GM23248 (cell line): ENCODE measurements at regions not wholly inside any gene's neighbourhood (a gene's known extent, or its start where the extent isn't known, plus 50 kb on each side); places are given as distances from the start of the nearest gene placed in this dataset.

Experiments used
- EZH2 ChIP-seq: fragments of 200-600 bp; sonication (generic); IDR thresholded peaks from 2 replicates; pipeline ENCODE4 v1.6.1; 2018; ENCODE audit warnings: antibody characterized with exemption, mild to moderate bottlenecking; ENCODE audit not compliant: insufficient read depth, poor library complexity, severe bottlenecking
- EZH2phosphoT487 ChIP-seq: fragments of 200-600 bp; sonication (generic); IDR thresholded peaks from 2 replicates; pipeline ENCODE4 v1.6.1; 2018; ENCODE audit warnings: antibody characterized with exemption, moderate library complexity, mild to moderate bottlenecking, low read depth; ENCODE audit not compliant: insufficient read depth

DNA sequence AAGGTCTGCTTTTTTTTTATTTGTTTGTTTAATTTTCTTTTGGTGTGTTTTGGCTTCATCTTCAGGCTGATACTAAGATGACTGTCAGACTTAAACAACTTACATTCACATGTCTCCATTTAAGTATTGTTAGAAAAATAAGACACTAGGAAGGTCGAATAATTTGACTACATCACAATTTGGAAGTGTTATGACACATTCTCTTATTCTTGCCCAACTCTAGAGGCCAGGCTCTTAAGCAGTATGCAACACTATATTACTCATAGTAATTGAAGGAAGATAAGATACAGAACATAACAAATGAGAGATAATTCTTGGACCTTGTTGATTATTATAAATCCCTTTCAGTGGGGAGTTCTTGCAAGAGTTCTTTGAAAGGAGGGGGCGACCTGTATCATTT, 295.3 kb upstream of the COL3A1 start:
- TF ChIP-seq EZH2, result no peak
- TF ChIP-seq EZH2phosphoT487, result no peak
